B cell (primary cell): ENCODE measurements at regions not wholly inside any gene's neighbourhood (a gene's known extent, or its start where the extent isn't known, plus 50 kb on each side); places are given as distances from the start of the nearest gene placed in this dataset.

ENCODE experiments used
- ATAC-seq: fragments of 200-7000 bp; cut with Tn5 transposase; one replicate; pipeline ENCODE4 v1.10.0; 2021; ENCODE audit warnings: low read depth, mild to moderate bottlenecking, moderate number of reproducible peaks, moderate library complexity
- CTCF ChIA-PET: fragments of 350-600 bp; sonication (Branson Sonifier 250); formaldehyde crosslinking; loops from one replicate; lab custom pipeline; 2021; ENCODE audit warnings: antibody characterized with exemption, inconsistent platforms; lab: Charles Lee
- POLR2A ChIA-PET: fragments of 350-600 bp; sonication (Branson Sonifier 250); formaldehyde crosslinking; loops from one replicate; lab custom pipeline; 2021; ENCODE audit warnings: antibody characterized with exemption; lab: Charles Lee
- DNase-seq: peaks from one replicate; pipeline ENCODE4 v3.0.0; 2013
- H2AFZ ChIP-seq: 2 replicates; pipeline ENCODE4 v1.6.1; 2012; ENCODE audit warnings: mild to moderate bottlenecking, low read depth, low read length; ENCODE audit not compliant: insufficient read depth, poor library complexity, severe bottlenecking
- H3K27ac ChIP-seq, 2 donors: 1 replicate in 1 of 2; 2 replicates in 1 of 2; pipeline ENCODE4 v1.5.1; 2012 to 2013; ENCODE audit warnings: low read length in 2 of 2, mild to moderate bottlenecking in 2 of 2, moderate library complexity in 1 of 2
- H3K27me3 ChIP-seq, 4 experiments: fragments of 200-600 bp in 1 of 4; sonication (generic) in 1 of 4; replicated peaks in 1 of 4; 1 replicate in 2 of 4; 2 replicates in 2 of 4; pipeline versions ENCODE4 v1.6.1 to v1.7.0; 2013 to 2016; ENCODE audit warnings: low read length in 3 of 4, mild to moderate bottlenecking in 2 of 4, mixed read lengths in 1 of 4, moderate library complexity in 1 of 4; ENCODE audit not compliant: insufficient read depth in 4 of 4, control insufficient read depth in 3 of 4; ENCODE audit errors: control extremely low read depth in 1 of 4
- H3K36me3 ChIP-seq, 2 experiments: replicated peaks in 1 of 2; 1 replicate in 1 of 2; 2 replicates in 1 of 2; pipeline versions ENCODE4 v1.6.1 to v1.7.1; 2013; ENCODE audit warnings: low read length in 1 of 2; ENCODE audit not compliant: insufficient read depth in 2 of 2, control insufficient read depth in 1 of 2; ENCODE audit errors: control extremely low read depth in 1 of 2, extremely low read depth in 1 of 2
- H3K4me1 ChIP-seq, 2 donors: fragments of 200-600 bp in 1 of 2; sonication (generic) in 1 of 2; 1 replicate in 1 of 2; 2 replicates in 1 of 2; pipeline versions ENCODE4 v1.5.1 to v1.6.1; 2013 to 2017; ENCODE audit warnings: low read length in 2 of 2; ENCODE audit not compliant: control insufficient read depth in 2 of 2, insufficient read depth in 2 of 2
- H3K4me2 ChIP-seq: replicated peaks from 2 replicates; pipeline ENCODE3; 2012; ENCODE audit warnings: mild to moderate bottlenecking, low read depth, low read length; ENCODE audit not compliant: poor library complexity, severe bottlenecking
- H3K4me3 ChIP-seq, 5 experiments: fragments of 200-600 bp in 1 of 5; sonication (generic) in 1 of 5; 1 replicate in 3 of 5; 2 replicates in 2 of 5; pipeline versions ENCODE4 v1.5.1 to v1.7.0; 2011 to 2016; ENCODE audit warnings: low read length in 4 of 5, mild to moderate bottlenecking in 4 of 5, low read depth in 2 of 5, control low read depth in 1 of 5, moderate library complexity in 1 of 5; ENCODE audit not compliant: insufficient read depth in 1 of 5; ENCODE audit errors: control extremely low read depth in 1 of 5, extremely low read depth in 1 of 5
- H3K79me2 ChIP-seq: fragments of 200-600 bp; sonication (generic); one replicate; pipeline ENCODE4 v1.6.0; 2016; ENCODE audit warnings: low read length; ENCODE audit not compliant: control insufficient read depth, insufficient read depth
- H3K9ac ChIP-seq: fragments of 200-600 bp; sonication (generic); 2 replicates; pipeline ENCODE4 v1.6.1; 2017; ENCODE audit warnings: mild to moderate bottlenecking, low read length, moderate library complexity
- H3K9me3 ChIP-seq, 3 donors: one replicate each; pipeline versions ENCODE4 v1.6.1 to v1.7.1; 2013; ENCODE audit warnings: low read length in 2 of 3; ENCODE audit not compliant: control insufficient read depth in 2 of 3, insufficient read depth in 1 of 3; ENCODE audit errors: control extremely low read depth in 1 of 3
- H4K20me1 ChIP-seq: 2 replicates; pipeline ENCODE4 v1.6.0; 2012; ENCODE audit warnings: mild to moderate bottlenecking, low read length; ENCODE audit not compliant: insufficient read depth, control insufficient read depth, poor library complexity, severe bottlenecking
- H3K27ac Mint-ChIP-seq: one replicate; pipeline ENCODE4 v1.8.0; 2021; ENCODE audit warnings: mixed read lengths
- H3K27me3 Mint-ChIP-seq: one replicate; pipeline ENCODE4 v1.8.0; 2021; ENCODE audit warnings: mixed read lengths
- H3K4me1 Mint-ChIP-seq: one replicate; pipeline ENCODE4 v1.8.0; 2021; ENCODE audit warnings: mixed read lengths
- H3K4me3 Mint-ChIP-seq: one replicate; pipeline ENCODE4 v1.8.0; 2021; ENCODE audit warnings: mixed read lengths
- H3K9me3 Mint-ChIP-seq: one replicate; pipeline ENCODE4 v1.8.0; 2022; ENCODE audit warnings: mixed read lengths; ENCODE audit not compliant: insufficient read depth
- CTCF ChIP-seq: fragments of 200-600 bp; IDR thresholded peaks from one replicate; pipeline ENCODE4 v1.8.0; 2022; ENCODE audit warnings: antibody characterized with exemption, mild to moderate bottlenecking
- EZH2 ChIP-seq: IDR thresholded peaks from 2 replicates; pipeline ENCODE4 v1.6.1; 2012; ENCODE audit warnings: borderline replicate concordance, low read depth, mild to moderate bottlenecking, moderate library complexity, low read length; ENCODE audit not compliant: insufficient read depth, poor library complexity, severe bottlenecking
- WGBS: methylation state at CpG from one replicate; pipeline ENCODE4 v1.1.5; 2013; ENCODE audit warnings: missing lambda C conversion rate; ENCODE audit not compliant: insufficient coverage; 5-methylcytosine and 5-hydroxymethylcytosine counted together
- intact Hi-C: fragments of 100-400 bp; cut with micrococcal nuclease; formaldehyde crosslinking; loops from one replicate; pipeline ENCODE4 v1.10.0; 2022

GRCh38 chr2:158041400-158041799 lies 60.3 kb upstream of the UPP2 start:
- no peak for DNase-seq
- no peak overlapping the region for H3K27ac Mint-ChIP-seq

GRCh38 chr2:158038901-158039300 lies 62.8 kb upstream of the UPP2 start:
- Histone ChIP-seq H2AFZ (no peak overlapping the region), H3K27ac (no peak overlapping the region), H3K79me2 (no peaks in the 10 kb centered on the region), H3K27me3 (peaks cover 0 to 3% (median 0%) of the 10 kb centered on the region in 4 experiments), H3K9ac (no peak overlapping the region), H3K4me2 (no peak overlapping the region), H3K36me3 (no peaks in the 10 kb centered on the region), H3K4me1 (no peaks in the 10 kb centered on the region), H4K20me1 (no peaks in the 10 kb centered on the region), H3K4me3 (no peak overlapping the region), H3K9me3 (no peaks in the 10 kb centered on the region)
- no peak for DNase-seq
- ChIA-PET CTCF (interaction anchor here (0.9 kb wide), 1 partner anchor 14 kb away, joined by 3 read pairs; no protein-coding TSS in a partner anchor), POLR2A (no interaction called here)
- no peak for ATAC-seq
- TF ChIP-seq CTCF = no peak
- no peak for TF ChIP-seq EZH2
- Mint-ChIP-seq H3K27me3 (peaks cover 21% of the 10 kb centered on the region), H3K4me1 (no peaks in the 10 kb centered on the region), H3K9me3 (no peaks in the 10 kb centered on the region), H3K4me3 (no peak overlapping the region), H3K27ac (no peak overlapping the region)
- 95% methylated on average over 4 of the region's 5 CpGs for WGBS
- intact Hi-C loops = no loop called here

More at GRCh38 chr2:158041400-158041799, 60.3 kb upstream of the UPP2 start:
- no peak overlapping the region for H3K4me3 Mint-ChIP-seq
- H3K27me3 Mint-ChIP-seq = peaks cover 17% of the 10 kb centered on the region
- ATAC-seq = no peak
- ChIA-PET CTCF (no interaction called here), POLR2A (no interaction called here)
- H3K4me1 ChIP-seq = no peaks in the 10 kb centered on the region
- no peaks in the 10 kb centered on the region for H3K9me3 Mint-ChIP-seq
- no peak overlapping the region for H3K27ac ChIP-seq
- TF ChIP-seq EZH2 (no peak), CTCF (no peak)
- no peak overlapping the region for H3K4me2 ChIP-seq
- no peak overlapping the region for H3K4me3 ChIP-seq
- H3K36me3 ChIP-seq = no peaks in the 10 kb centered on the region
- WGBS = no CpG with 5 or more reads among the region's 2 CpGs
- H3K27me3 ChIP-seq = peaks cover 0 to 3% (median 0%) of the 10 kb centered on the region in 4 experiments
- H3K79me2 ChIP-seq = no peaks in the 10 kb centered on the region
- no peaks in the 10 kb centered on the region for H4K20me1 ChIP-seq
- intact Hi-C loops = no loop called here
- H3K9me3 ChIP-seq = no peaks in the 10 kb centered on the region
- H3K4me1 Mint-ChIP-seq = no peaks in the 10 kb centered on the region
- H2AFZ ChIP-seq = no peak overlapping the region
- no peak overlapping the region for H3K9ac ChIP-seq
